ENCODE measurements at regions not wholly inside any gene's neighbourhood (a gene's known extent, or its start where the extent isn't known, plus 50 kb on each side); places are given as distances from the start of the nearest gene placed in this dataset.
A peak's percentile ranks its signal among the peaks of the same experiment; 100 is the strongest.

DNA sequence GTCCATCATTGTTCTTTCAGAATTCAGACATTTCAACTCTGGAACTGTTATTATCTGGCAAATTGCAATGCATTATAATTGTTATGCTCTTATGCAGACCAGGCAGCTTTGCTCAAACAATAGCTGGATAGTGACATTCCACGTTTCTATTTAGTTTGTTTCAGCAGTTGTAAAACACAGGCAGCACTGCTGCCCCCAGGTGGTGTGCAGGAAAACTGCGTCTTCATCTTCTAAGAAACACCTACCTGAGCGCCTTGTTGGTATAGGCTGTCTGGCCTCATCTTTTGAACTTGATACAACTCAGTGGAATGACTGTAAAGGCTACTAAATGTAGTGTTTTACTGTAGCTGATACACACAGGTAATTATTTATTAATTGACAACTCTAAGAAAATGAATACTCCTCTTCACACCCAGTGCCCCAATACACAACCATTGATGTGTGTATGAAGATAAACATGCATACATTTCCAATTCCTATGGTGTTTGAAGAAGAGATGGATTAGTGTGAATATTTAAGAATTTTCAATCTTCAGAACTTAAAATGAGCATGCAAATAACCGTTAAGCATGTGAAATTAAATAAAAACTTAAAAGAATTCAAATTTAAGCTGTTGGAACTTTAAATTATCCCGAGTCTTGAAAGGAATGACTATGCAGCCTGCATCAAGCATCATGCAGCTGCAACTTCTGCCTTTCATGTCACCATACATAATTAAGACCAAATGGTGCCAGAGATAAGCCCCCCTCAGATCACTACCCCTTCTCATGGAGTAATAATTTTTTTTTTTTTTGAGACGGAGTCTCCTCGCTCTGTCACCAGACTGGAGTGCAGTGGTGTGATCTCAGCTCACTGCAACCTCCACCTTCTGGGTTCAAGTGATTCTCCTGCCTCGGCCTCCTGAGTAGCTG is 85.6 kb downstream of the CD8B2 start:
- no peak for FAIRE-seq

DNA sequence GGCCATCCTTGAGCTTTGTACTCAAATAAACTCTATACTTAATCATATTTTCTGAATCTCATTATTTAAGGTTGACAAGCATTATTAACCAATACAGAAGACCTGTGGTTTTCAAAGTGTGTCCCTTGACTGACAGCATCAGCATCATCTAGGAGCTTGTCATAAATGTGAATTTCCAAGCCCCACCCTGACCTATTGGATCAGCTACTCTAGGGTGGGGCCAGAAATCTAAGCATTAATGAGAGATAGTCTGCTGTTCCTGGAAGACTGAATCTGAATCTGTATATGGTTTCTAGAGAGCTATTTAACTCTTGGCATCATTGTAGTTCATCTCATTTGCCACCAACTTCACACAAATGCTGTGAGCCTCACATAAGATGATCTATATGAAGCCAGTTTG is 86.6 kb downstream of the CD8B2 start:
- FAIRE-seq: no peak

More for the DNA sequence above, 85.6 kb downstream of the CD8B2 start:
- no peak for DNase-seq (ENCODE audit: insufficient read length, low spot score)

GRCh38 chr2:106575955-106576354 is 88.8 kb downstream of the CD8B2 start:
- DNase-seq (ENCODE audit: insufficient read length, low spot score): no peak
- no peak for FAIRE-seq

More for the DNA sequence above, 86.6 kb downstream of the CD8B2 start:
- no peak for DNase-seq (ENCODE audit: insufficient read length, low spot score)

DNA sequence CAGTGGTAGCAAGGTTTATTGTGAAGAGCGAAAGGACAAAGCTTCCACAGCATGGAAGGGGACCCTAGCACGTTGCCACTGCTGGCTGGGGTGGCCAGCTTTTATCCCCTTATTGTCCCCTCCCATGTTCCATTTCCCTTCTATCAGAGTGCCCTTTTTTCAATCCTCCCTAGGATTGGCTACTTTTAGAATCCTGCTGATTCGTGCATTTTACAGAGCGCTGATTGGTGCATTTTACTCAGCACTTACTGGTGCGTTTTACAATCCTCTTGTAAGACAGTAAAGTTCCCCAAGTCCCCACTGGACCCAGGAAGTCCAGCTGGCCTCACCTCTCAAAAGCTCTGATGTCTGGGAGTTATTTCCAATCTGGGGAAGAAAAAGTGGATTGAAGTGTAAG is 90.1 kb downstream of the CD8B2 start:
- DNase-seq (ENCODE audit: insufficient read length, low spot score): no peak
- no peak for FAIRE-seq

GRCh38 chr2:106579750-106580197 is 92.6 kb downstream of the CD8B2 start:
- DNase-seq (ENCODE audit: insufficient read length, low spot score) (no peak), FAIRE-seq (no peak)

GRCh38 chr2:106580241-106580640 is 93.1 kb downstream of the CD8B2 start:
- FAIRE-seq: no peak
- no peak for DNase-seq (ENCODE audit: insufficient read length, low spot score)

GRCh38 chr2:106581328-106581727 is 94.2 kb downstream of the CD8B2 start:
- DNase-seq (ENCODE audit: insufficient read length, low spot score): no peak
- no peak for FAIRE-seq

DNA sequence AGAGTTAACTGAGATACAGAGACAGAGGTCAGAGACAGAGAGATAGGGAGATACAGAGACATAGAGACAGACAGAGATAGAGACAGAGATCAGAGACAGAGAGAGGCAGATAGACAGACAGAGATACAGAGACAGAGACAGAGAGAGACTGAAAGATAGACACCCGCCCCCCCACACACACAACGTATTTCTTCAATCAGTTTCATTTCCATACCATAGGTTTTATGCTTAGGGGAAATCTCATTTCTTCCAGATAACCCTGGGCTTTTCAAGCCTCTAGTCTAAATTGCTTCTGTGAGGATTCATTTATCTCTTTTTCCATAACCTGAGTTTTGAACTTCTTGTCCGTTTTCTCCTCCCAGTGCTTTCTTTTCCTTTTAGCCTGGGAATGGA is 94.6 kb downstream of the CD8B2 start:
- FAIRE-seq: no peak
- no peak for DNase-seq (ENCODE audit: insufficient read length, low spot score)

DNA sequence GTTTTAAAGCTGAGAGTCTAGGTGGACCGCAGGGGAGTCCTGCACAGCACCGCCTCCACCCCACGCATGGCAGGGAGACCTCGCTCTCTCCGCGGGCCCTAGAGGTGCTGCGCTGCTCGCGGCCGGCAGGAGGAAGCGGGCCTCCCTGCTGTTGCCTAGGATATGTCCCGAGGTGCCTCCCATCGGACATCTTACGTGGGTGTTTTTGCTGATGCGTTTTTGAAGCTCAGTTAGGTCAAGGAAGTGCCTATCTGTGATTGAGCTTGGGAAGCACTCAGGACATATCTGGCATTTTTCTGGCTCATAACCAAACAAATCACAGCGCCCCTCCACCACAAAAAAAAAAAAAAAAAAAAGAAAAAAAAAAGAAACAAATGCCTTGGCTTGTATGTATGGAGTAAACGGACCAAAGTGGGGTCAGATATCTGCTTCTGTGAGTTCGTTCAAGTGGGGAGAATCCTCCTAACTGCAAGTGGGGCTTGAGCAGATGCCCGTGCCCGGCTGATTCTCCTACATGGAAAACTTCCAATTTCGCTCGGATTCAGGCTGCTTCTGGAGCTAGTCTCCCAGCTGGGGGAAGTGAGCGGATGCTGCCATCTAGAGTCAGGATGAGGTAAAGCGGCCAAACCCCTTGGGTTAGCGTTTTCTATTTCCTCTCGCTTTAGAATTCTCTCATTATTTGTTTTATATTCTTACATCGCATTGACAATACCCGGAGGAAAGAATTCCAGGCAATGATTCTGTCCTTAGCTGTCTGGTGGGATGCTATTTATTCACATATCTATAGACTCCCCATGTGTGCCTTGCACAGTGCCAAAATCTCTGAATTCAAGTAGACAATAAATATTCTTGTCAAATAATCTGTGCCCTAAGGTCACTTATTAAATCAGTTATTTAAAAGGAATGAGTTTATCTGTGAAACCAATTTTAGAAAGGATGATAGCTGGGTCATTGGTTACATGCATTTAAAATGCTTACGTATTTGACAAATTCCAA is 95.3 kb downstream of the CD8B2 start:
- FAIRE-seq: peak; percentile 94
- peak; percentile 82 for DNase-seq (ENCODE audit: insufficient read length, low spot score)

GRCh38 chr2:106584304-106584954 is 97.3 kb downstream of the CD8B2 start:
- FAIRE-seq (no peak), DNase-seq (ENCODE audit: insufficient read length, low spot score) (no peak)

DNA sequence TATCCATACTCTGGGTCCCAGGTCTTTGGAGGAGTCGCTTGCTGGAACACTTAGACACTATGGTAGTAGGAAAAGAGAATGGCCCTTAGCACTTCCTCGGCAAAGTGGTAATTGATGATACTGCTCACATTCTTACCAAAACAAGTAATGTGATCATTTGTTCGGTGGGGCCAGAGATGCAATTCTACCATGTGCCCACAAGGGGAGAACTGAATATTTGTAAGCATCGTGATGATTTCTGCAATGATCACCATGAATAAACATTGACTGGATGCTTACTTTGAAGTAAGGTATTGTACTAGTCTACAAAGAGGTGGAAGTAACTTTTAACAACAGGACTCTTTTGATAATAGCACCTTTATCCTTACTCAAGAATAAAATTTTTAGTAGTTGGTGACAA is 109.7 kb downstream of the CD8B2 start:
- DNase-seq (ENCODE audit: insufficient read length, low spot score) (no peak), FAIRE-seq (peak; percentile 53)

DNA sequence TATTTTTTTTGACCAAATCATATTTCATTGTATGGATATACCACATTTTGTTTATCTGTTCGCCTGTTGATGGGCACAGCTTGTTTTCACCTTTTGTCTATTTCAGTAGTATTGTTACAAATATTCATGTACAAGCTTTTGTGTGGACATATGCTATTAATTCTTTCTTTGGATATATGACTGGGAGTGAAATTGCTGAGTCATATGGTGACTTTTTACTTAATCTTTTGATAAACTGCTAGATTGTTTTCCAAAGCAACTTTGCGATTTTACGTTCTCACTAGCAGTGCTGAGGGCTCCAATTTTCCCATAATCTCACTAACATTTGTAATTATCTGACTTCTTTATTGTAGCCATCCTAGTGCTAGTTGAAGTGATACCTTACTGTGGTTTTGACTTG is 112.4 kb downstream of the CD8B2 start:
- no peak for DNase-seq (ENCODE audit: insufficient read length, low spot score)
- FAIRE-seq: no peak

GRCh38 chr2:106602042-106602441 is 114.9 kb downstream of the CD8B2 start:
- FAIRE-seq: no peak
- no peak for DNase-seq (ENCODE audit: insufficient read length, low spot score)

DNA sequence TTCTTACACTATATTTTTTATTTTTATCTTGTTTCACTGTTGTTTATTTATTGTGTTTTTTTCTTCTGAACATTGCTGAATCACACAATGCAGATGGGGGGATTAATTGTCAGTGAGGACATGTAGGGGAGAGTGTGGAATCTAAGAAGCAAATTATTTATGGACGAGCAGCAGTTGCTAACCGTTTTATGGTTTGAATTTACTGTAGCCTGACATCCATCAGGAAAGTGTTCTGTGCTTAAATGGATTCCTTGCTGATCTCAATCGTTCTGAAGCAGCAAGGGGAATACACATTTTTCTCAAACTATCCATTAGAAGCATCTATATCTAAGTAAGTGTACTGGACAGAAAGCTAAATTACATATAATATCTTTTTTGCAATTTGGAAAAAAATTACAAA is 119.5 kb downstream of the CD8B2 start:
- DNase-seq (ENCODE audit: insufficient read length, low spot score) (no peak), FAIRE-seq (no peak)

GRCh38 chr2:106607371-106607770 is 120.2 kb downstream of the CD8B2 start:
- FAIRE-seq (no peak), DNase-seq (ENCODE audit: insufficient read length, low spot score) (no peak)

GRCh38 chr2:106609780-106610179 is 122.6 kb downstream of the CD8B2 start:
- DNase-seq (ENCODE audit: insufficient read length, low spot score) (no peak), FAIRE-seq (no peak)

- DNase-seq (ENCODE audit: insufficient read length, low spot score): no peak
- no peak for FAIRE-seq
Observed at GRCh38 chr2:106614511-106615291, 127.5 kb downstream of the CD8B2 start.

GRCh38 chr2:106618614-106619013 is 131.4 kb downstream of the CD8B2 start:
- DNase-seq (ENCODE audit: insufficient read length, low spot score) (no peak), FAIRE-seq (no peak)

DNA sequence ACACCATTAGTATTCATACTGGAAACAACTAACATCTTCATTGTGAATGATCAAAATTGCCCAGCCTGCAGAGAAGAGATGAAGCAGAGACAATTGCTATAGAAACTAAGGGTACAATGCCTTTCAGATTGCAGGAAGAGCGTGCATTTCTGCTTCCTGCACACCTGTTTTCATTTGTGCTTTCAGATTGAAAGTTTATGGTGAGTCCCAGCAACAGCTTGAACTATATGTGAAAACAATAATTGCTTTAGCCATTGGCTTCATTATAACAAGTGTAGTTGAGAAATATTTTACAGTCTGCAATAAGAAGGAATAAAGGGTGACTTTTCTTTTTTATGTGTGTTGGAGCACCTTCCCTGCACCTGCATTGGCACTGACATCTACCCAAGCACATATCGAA is 136.3 kb downstream of the CD8B2 start:
- FAIRE-seq (no peak), DNase-seq (ENCODE audit: insufficient read length, low spot score) (no peak)

- DNase-seq (ENCODE audit: insufficient read length, low spot score): no peak
- no peak for FAIRE-seq
Observed at GRCh38 chr2:106624787-106625380, 137.7 kb downstream of the CD8B2 start.
